HepG2 (cell line): ENCODE measurements at regions not wholly inside any gene's neighbourhood (a gene's known extent, or its start where the extent isn't known, plus 50 kb on each side); places are given as distances from the start of the nearest gene placed in this dataset.

ENCODE experiments used
- ARNT2 ChIP-seq: sonication (generic); formaldehyde crosslinking; IDR thresholded peaks from 2 replicates; pipeline ENCODE4 v1.8.0; 2022; ENCODE audit warnings: mild to moderate bottlenecking, low read depth, missing genetic modification reagents, moderate library complexity
- ATF7-NPFF ChIP-seq: sonication (generic); formaldehyde crosslinking; IDR thresholded peaks from 2 replicates; pipeline ENCODE4 v1.8.1; 2023; ENCODE audit warnings: mild to moderate bottlenecking, low read depth, missing genetic modification reagents, moderate library complexity
- CHD4 ChIP-seq: fragments of 200-600 bp; sonication (generic); IDR thresholded peaks from 2 replicates; pipeline ENCODE4 v1.7.0; 2017; ENCODE audit warnings: mild to moderate bottlenecking, low read length, borderline replicate concordance
- GATA4 ChIP-seq: sonication (generic); IDR thresholded peaks from 2 replicates; pipeline ENCODE4 v1.6.1; 2016; ENCODE audit warnings: antibody characterized with exemption, low read depth, borderline replicate concordance
- GATAD2A ChIP-seq: IDR thresholded peaks from 2 replicates; pipeline ENCODE4 v1.6.1; 2016
- HDAC2 ChIP-seq: sonication (generic); formaldehyde crosslinking; IDR thresholded peaks from 2 replicates; pipeline ENCODE4 v1.4.0; 2020; ENCODE audit warnings: missing genetic modification reagents
- LCORL ChIP-seq, 2 experiments: fragments of 450-650 bp in 1 of 2; sonication (generic) in 1 of 2; formaldehyde crosslinking in 1 of 2; IDR thresholded peaks; 2 replicates each; pipeline versions ENCODE4 v1.5.0 to v1.6.1; 2017 to 2020; ENCODE audit warnings: antibody characterized with exemption in 1 of 2, missing genetic modification reagents in 1 of 2
- MED8 ChIP-seq: sonication (generic); formaldehyde crosslinking; IDR thresholded peaks from 2 replicates; pipeline ENCODE4 v1.8.1; 2023; ENCODE audit warnings: mild to moderate bottlenecking, missing genetic modification reagents; ENCODE audit not compliant: insufficient replicate concordance
- MTA1 ChIP-seq: sonication (generic); formaldehyde crosslinking; IDR thresholded peaks from 2 replicates; pipeline ENCODE4 v1.4.0; 2020; ENCODE audit warnings: missing genetic modification reagents, mild to moderate bottlenecking, borderline replicate concordance
- NBN ChIP-seq: fragments of 450-650 bp; conservative IDR thresholded peaks from 2 replicates; pipeline ENCODE4 v1.6.1; 2017
- PITX1 ChIP-seq: sonication (generic); formaldehyde crosslinking; IDR thresholded peaks from 2 replicates; pipeline ENCODE4 v1.5.1; 2020; ENCODE audit warnings: mild to moderate bottlenecking, missing genetic modification reagents
- RAD51 ChIP-seq: fragments of 450-650 bp; IDR thresholded peaks from 2 replicates; pipeline ENCODE4 v1.6.1; 2016; ENCODE audit warnings: borderline replicate concordance
- RFXANK ChIP-seq: IDR thresholded peaks from 2 replicates; pipeline ENCODE4 v1.6.1; 2016
- SKIL ChIP-seq: sonication (generic); formaldehyde crosslinking; IDR thresholded peaks from 2 replicates; pipeline ENCODE4 v1.8.0; 2022; ENCODE audit warnings: missing genetic modification reagents, mild to moderate bottlenecking, moderate library complexity, borderline replicate concordance
- STAG1 ChIP-seq: sonication (generic); formaldehyde crosslinking; IDR thresholded peaks from 2 replicates; pipeline ENCODE4 v1.4.0; 2020; ENCODE audit warnings: missing genetic modification reagents
- TEF ChIP-seq: sonication (generic); formaldehyde crosslinking; IDR thresholded peaks from 2 replicates; pipeline ENCODE4 v1.5.0; 2020; ENCODE audit warnings: missing genetic modification reagents
- YEATS4 ChIP-seq: sonication (generic); formaldehyde crosslinking; IDR thresholded peaks from 2 replicates; pipeline ENCODE4 v1.4.0; 2020; ENCODE audit warnings: missing genetic modification reagents, borderline replicate concordance
- ZBTB26 ChIP-seq: IDR thresholded peaks from 2 replicates; pipeline ENCODE4 v1.6.1; 2016; ENCODE audit warnings: missing compliant biosample characterization, missing genetic modification reagents, borderline replicate concordance
- ZFP37 ChIP-seq: sonication (generic); formaldehyde crosslinking; IDR thresholded peaks from 2 replicates; pipeline ENCODE4 v1.4.0; 2020; ENCODE audit warnings: missing genetic modification reagents, borderline replicate concordance
- ZKSCAN8 ChIP-seq: IDR thresholded peaks from 2 replicates; pipeline ENCODE4 v1.6.1; 2016; ENCODE audit warnings: borderline replicate concordance, missing genetic modification reagents, missing compliant biosample characterization
- ZMAT5 ChIP-seq: sonication (generic); formaldehyde crosslinking; IDR thresholded peaks from 2 replicates; pipeline ENCODE4 v1.5.0; 2020; ENCODE audit warnings: mild to moderate bottlenecking, low read depth, missing genetic modification reagents, borderline replicate concordance
- ZNF124 ChIP-seq: sonication (generic); formaldehyde crosslinking; IDR thresholded peaks from 2 replicates; pipeline ENCODE4 v1.4.0; 2020; ENCODE audit warnings: missing genetic modification reagents
- ZNF30 ChIP-seq: sonication (generic); formaldehyde crosslinking; IDR thresholded peaks from 2 replicates; pipeline ENCODE4 v1.5.0; 2020; ENCODE audit warnings: mild to moderate bottlenecking, missing genetic modification reagents
- ZNF484 ChIP-seq: sonication (generic); formaldehyde crosslinking; IDR thresholded peaks from 2 replicates; pipeline ENCODE4 v1.5.1; 2020; ENCODE audit warnings: mild to moderate bottlenecking, low read depth, missing genetic modification reagents, borderline replicate concordance
- ZNF501 ChIP-seq: sonication (generic); formaldehyde crosslinking; IDR thresholded peaks from 2 replicates; pipeline ENCODE4 v1.5.1; 2020; ENCODE audit warnings: mild to moderate bottlenecking, moderate library complexity, missing genetic modification reagents
- ZNF530 ChIP-seq: sonication (generic); formaldehyde crosslinking; IDR thresholded peaks from 2 replicates; pipeline ENCODE4 v1.5.0; 2020; ENCODE audit warnings: low read depth, mild to moderate bottlenecking, missing genetic modification reagents
- ZSCAN22 ChIP-seq: sonication (generic); formaldehyde crosslinking; IDR thresholded peaks from 2 replicates; pipeline ENCODE4 v1.4.0; 2020; ENCODE audit warnings: mild to moderate bottlenecking, missing genetic modification reagents

- TF ChIP-seq ZMAT5 = no peak
- no peak for TF ChIP-seq ZKSCAN8
- TF ChIP-seq MTA1 (CRISPR knock-in tag) = no peak
- TF ChIP-seq ZFP37 = no peak
- TF ChIP-seq ZNF484 (CRISPR knock-in tag) = no peak
- TF ChIP-seq HDAC2 (CRISPR knock-in tag) = no peak
- peak; percentile 92 for TF ChIP-seq GATA4
- no peak for TF ChIP-seq LCORL (IDR thresholded peaks at IDR 0.05)
- TF ChIP-seq LCORL (CRISPR knock-in tag; IDR thresholded peaks at IDR 0.05) = no peak
- no peak for TF ChIP-seq PITX1
- no peak for TF ChIP-seq RAD51
- no peak for TF ChIP-seq ATF7-NPFF (CRISPR knock-in tag)
- TF ChIP-seq NBN = no peak
- TF ChIP-seq ZNF30 (CRISPR knock-in tag) = no peak
- TF ChIP-seq RFXANK (CRISPR knock-in tag) = no peak
- no peak for TF ChIP-seq TEF (CRISPR knock-in tag)
- no peak for TF ChIP-seq MED8 (CRISPR knock-in tag)
- no peak for TF ChIP-seq CHD4
- TF ChIP-seq SKIL = no peak
- no peak for TF ChIP-seq ZNF530 (CRISPR knock-in tag)
- TF ChIP-seq ZSCAN22 (CRISPR knock-in tag) = no peak
- no peak for TF ChIP-seq YEATS4 (CRISPR knock-in tag)
- TF ChIP-seq STAG1 = no peak
- no peak for TF ChIP-seq ZNF124
- no peak for TF ChIP-seq ZBTB26 (CRISPR knock-in tag)
- TF ChIP-seq GATAD2A = peak; percentile 50
- TF ChIP-seq ZNF501 (CRISPR knock-in tag) = no peak
- no peak for TF ChIP-seq ARNT2 (CRISPR knock-in tag)
These were observed 325.9 kb upstream of the PABPC5 start (continued) for GRCh38 chrX:91108761-91109160.
